Liver (tissue), 8 donors: ENCODE measurements at regions not wholly inside any gene's neighbourhood (a gene's known extent, or its start where the extent isn't known, plus 50 kb on each side); places are given as distances from the start of the nearest gene placed in this dataset.

ENCODE experiments used
- DNase-seq: peaks from one replicate; pipeline ENCODE4 v3.0.0-alpha.2; 2017; ENCODE audit warnings: low spot score
- H3K27ac ChIP-seq, 2 donors: one replicate each; pipeline ENCODE4 v1.7.0; 2013; ENCODE audit warnings: inconsistent platforms in 2 of 2, low read length in 2 of 2, control low read depth in 1 of 2, low read depth in 1 of 2, mild to moderate bottlenecking in 1 of 2
- H3K27me3 ChIP-seq, 4 donors: one replicate each; pipeline versions ENCODE4 v1.6.1 to v1.7.0; 2013; ENCODE audit warnings: low read length in 3 of 4, inconsistent platforms in 1 of 4, mild to moderate bottlenecking in 1 of 4, moderate library complexity in 1 of 4; ENCODE audit not compliant: control insufficient read depth in 4 of 4, insufficient read depth in 4 of 4
- H3K36me3 ChIP-seq, 4 donors: one replicate each; pipeline versions ENCODE4 v1.6.1 to v1.7.0; 2013; ENCODE audit warnings: low read length in 3 of 4, mild to moderate bottlenecking in 3 of 4, low read depth in 1 of 4, moderate library complexity in 1 of 4; ENCODE audit not compliant: control insufficient read depth in 4 of 4, insufficient read depth in 3 of 4
- H3K4me1 ChIP-seq, 4 donors: one replicate each; pipeline versions ENCODE4 v1.6.1 to v1.7.0; 2013; ENCODE audit warnings: low read length in 3 of 4, mild to moderate bottlenecking in 3 of 4, moderate library complexity in 1 of 4; ENCODE audit not compliant: control insufficient read depth in 4 of 4, insufficient read depth in 4 of 4
- H3K4me3 ChIP-seq, 3 donors: one replicate each; pipeline versions ENCODE4 v1.6.1 to v1.7.0; 2013; ENCODE audit warnings: low read length in 3 of 3, control low read depth in 1 of 3, low read depth in 1 of 3, mild to moderate bottlenecking in 1 of 3
- H3K9ac ChIP-seq, 2 donors: one replicate each; pipeline ENCODE4 v1.7.0; 2013; ENCODE audit warnings: low read length in 2 of 2, mild to moderate bottlenecking in 2 of 2, moderate library complexity in 2 of 2, control low read depth in 1 of 2, low read depth in 1 of 2
- H3K9me3 ChIP-seq, 4 donors: one replicate each; pipeline versions ENCODE4 v1.6.1 to v1.7.0; 2013; ENCODE audit warnings: low read length in 3 of 4; ENCODE audit not compliant: control insufficient read depth in 4 of 4
- CTCF ChIP-seq: fragments of 150-350 bp; IDR thresholded peaks from 2 replicates; pipeline ENCODE4 v1.5.1; 2017; ENCODE audit warnings: improper control_type of control experiment, low read depth, low read length; ENCODE audit not compliant: missing input control
- EGR1 ChIP-seq, 2 donors: IDR thresholded peaks; 2 replicates each; pipeline ENCODE4 v1.6.1; 2016 to 2018; ENCODE audit warnings: antibody characterized with exemption in 2 of 2, low read depth in 2 of 2
- FOXA1 ChIP-seq: IDR thresholded peaks from 2 replicates; pipeline ENCODE4 v1.6.1; 2016; ENCODE audit warnings: antibody characterized with exemption
- GABPA ChIP-seq, 2 donors: IDR thresholded peaks in 1 of 2; conservative IDR thresholded peaks in 1 of 2; 2 replicates each; pipeline ENCODE4 v1.6.1; 2016; ENCODE audit warnings: antibody characterized with exemption in 2 of 2, mild to moderate bottlenecking in 1 of 2, moderate library complexity in 1 of 2
- HNF4A ChIP-seq, 2 donors: conservative IDR thresholded peaks; 2 replicates each; pipeline ENCODE4 v1.6.1; 2016; ENCODE audit warnings: antibody characterized with exemption in 2 of 2, mild to moderate bottlenecking in 2 of 2
- HNF4G ChIP-seq: IDR thresholded peaks from 2 replicates; pipeline ENCODE4 v1.6.1; 2016; ENCODE audit warnings: antibody characterized with exemption
- JUND ChIP-seq, 2 donors: IDR thresholded peaks; 2 replicates each; pipeline ENCODE4 v1.6.1; 2016; ENCODE audit warnings: antibody characterized with exemption in 2 of 2
- MAX ChIP-seq: IDR thresholded peaks from 2 replicates; pipeline ENCODE4 v1.6.1; 2016; ENCODE audit warnings: antibody characterized with exemption
- NR2F2 ChIP-seq: IDR thresholded peaks from 2 replicates; pipeline ENCODE4 v1.6.1; 2016; ENCODE audit warnings: antibody characterized with exemption
- RAD21 ChIP-seq, 2 donors: IDR thresholded peaks; 2 replicates each; pipeline ENCODE4 v1.6.1; 2016; ENCODE audit warnings: antibody characterized with exemption in 2 of 2, mild to moderate bottlenecking in 2 of 2
- REST ChIP-seq: IDR thresholded peaks from 2 replicates; pipeline ENCODE4 v1.6.1; 2016; ENCODE audit warnings: antibody characterized with exemption, mild to moderate bottlenecking
- RXRA ChIP-seq, 2 donors: IDR thresholded peaks; 2 replicates each; pipeline ENCODE4 v1.6.1; 2017 to 2018; ENCODE audit warnings: antibody characterized with exemption in 2 of 2, mild to moderate bottlenecking in 1 of 2
- SP1 ChIP-seq: IDR thresholded peaks from 2 replicates; pipeline ENCODE4 v1.6.1; 2018; ENCODE audit warnings: antibody characterized with exemption, mild to moderate bottlenecking
- TAF1 ChIP-seq: conservative IDR thresholded peaks from 2 replicates; pipeline ENCODE4 v1.6.1; 2016; ENCODE audit warnings: antibody characterized with exemption, mild to moderate bottlenecking
- YY1 ChIP-seq: IDR thresholded peaks from 2 replicates; pipeline ENCODE4 v1.6.1; 2016; ENCODE audit warnings: antibody characterized with exemption, mild to moderate bottlenecking
- ZBTB33 ChIP-seq: IDR thresholded peaks from 2 replicates; pipeline ENCODE4 v1.6.1; 2016; ENCODE audit warnings: antibody characterized with exemption
- WGBS: extraction: QIAGEN DNeasy Blood & Tissue Kit; methylation state at CpG from one replicate; pipeline ENCODE4 v1.1.7; 2013; 5-methylcytosine and 5-hydroxymethylcytosine counted together
- donor health status: healthy.
- donor health status: healthy.
- donor health status: healthy.
- donor health status: healthy.
- donor health status: healthy.

DNA sequence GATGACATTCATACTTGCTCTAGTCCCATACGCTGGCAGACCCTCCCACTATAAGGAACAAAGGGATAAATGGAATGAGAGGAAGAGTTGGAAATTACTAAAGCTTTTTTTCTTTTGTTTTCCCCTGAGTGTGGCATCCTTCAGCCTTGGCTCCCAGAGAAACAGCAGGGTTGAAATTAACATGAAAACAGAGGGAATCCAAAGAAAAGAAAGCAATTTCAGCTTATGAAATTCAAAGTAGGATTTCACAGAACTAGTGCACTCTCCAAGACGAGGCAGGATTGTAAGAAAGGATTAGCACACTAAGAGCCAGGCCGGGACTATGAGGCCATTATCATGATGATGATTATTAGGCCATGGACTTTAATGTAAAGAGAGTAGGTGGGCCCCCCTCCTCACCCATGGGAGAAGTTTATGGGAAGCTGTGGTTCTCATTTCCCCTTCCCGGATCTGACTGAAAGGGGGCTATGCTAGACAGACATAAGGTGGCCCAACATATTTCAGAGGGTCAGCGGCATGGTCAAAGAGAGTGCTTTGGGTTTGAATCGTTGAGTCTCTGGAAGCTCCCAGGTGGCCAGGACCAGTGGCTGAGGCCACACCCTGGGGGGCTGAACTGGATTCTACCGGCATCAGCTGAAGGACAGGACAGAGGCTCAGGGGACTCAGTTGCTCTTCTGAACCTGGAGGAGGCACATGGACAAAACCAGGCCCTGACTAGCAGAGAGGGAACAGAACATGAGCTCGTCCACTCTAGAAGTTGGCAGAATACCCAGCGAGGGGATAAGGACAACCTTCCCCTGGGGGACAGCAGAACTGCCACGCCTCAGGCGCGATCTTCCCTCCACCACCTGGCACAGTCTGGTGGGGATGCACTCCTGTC, 100.1 kb upstream of the ARL4C start:
- no peaks in the 10 kb centered on the region for H3K27me3 ChIP-seq
- no peaks in the 10 kb centered on the region for H3K9me3 ChIP-seq
- H3K4me1 ChIP-seq = no peaks in the 10 kb centered on the region
- no peak overlapping the region for H3K4me3 ChIP-seq
- WGBS = 83% methylated on average over 12 of the region's 12 CpGs
- no peak overlapping the region for H3K27ac ChIP-seq
- no peak overlapping the region for H3K9ac ChIP-seq
- TF ChIP-seq YY1 (no peak), MAX (no peak)
- H3K36me3 ChIP-seq = no peaks in the 10 kb centered on the region
- no peak for DNase-seq

- WGBS = 77% methylated on average over 3 of the region's 3 CpGs
- no peak for TF ChIP-seq RXRA (IDR thresholded peaks at IDR 0.05)
- no peak for TF ChIP-seq NR2F2
- TF ChIP-seq JUND (IDR thresholded peaks at IDR 0.05) = no peak
- no peak for TF ChIP-seq MAX
- TF ChIP-seq CTCF = no peak
- TF ChIP-seq HNF4G = no peak
- TF ChIP-seq YY1 = no peak
- TF ChIP-seq ZBTB33 = no peak
- TF ChIP-seq SP1 = no peak
- TF ChIP-seq EGR1 (IDR thresholded peaks at IDR 0.05; ENCODE audit: low read depth in 2 of 2) = no peak
- DNase-seq = no peak
- Histone ChIP-seq H3K4me1 (no peaks in the 10 kb centered on the region), H3K9ac (no peak overlapping the region), H3K36me3 (no peaks in the 10 kb centered on the region), H3K9me3 (no peaks in the 10 kb centered on the region), H3K4me3 (no peak overlapping the region), H3K27me3 (no peaks in the 10 kb centered on the region), H3K27ac (no peak overlapping the region)
Measured at GRCh38 chr2:234595829-234596228, 98.9 kb upstream of the ARL4C start.

DNA sequence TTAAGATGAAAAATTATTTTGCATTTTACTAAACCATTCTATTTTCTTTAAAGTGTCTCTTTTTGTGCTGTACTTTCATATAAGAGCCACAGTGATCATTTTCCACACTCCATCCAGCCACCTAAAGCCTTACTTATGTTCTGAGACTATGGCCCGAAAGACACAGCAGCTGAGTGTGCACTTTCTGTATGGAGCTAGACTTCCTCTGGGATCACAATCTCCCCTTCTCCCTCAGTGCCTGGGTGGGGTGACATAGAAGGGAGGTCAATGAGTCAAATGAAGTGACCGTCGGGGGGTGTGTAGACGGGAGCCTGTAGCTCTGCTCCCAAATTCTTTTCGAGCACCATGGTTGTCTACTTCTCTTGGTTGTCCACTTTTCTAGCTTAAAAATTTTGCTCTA, 97.8 kb upstream of the ARL4C start:
- H3K4me3 ChIP-seq = no peak overlapping the region
- no peaks in the 10 kb centered on the region for H3K9me3 ChIP-seq
- DNase-seq = no peak
- no peak overlapping the region for H3K9ac ChIP-seq
- no peaks in the 10 kb centered on the region for H3K4me1 ChIP-seq
- no peak overlapping the region for H3K27ac ChIP-seq
- H3K36me3 ChIP-seq = no peaks in the 10 kb centered on the region
- WGBS = 97% methylated on average over 5 of the region's 5 CpGs
- no peaks in the 10 kb centered on the region for H3K27me3 ChIP-seq
- no peak for TF ChIP-seq RAD21 (IDR thresholded peaks at IDR 0.05)
- TF ChIP-seq ZBTB33 = no peak
- no peak for TF ChIP-seq NR2F2
- no peak for TF ChIP-seq TAF1
- TF ChIP-seq MAX = no peak
- TF ChIP-seq REST = no peak
- TF ChIP-seq RXRA (IDR thresholded peaks at IDR 0.05) = no peak
- TF ChIP-seq EGR1 (IDR thresholded peaks at IDR 0.05; ENCODE audit: low read depth in 2 of 2) = no peak
- TF ChIP-seq HNF4A (conservative IDR thresholded peaks at IDR 0.05) = no peak
- TF ChIP-seq FOXA1 = no peak
- TF ChIP-seq JUND (IDR thresholded peaks at IDR 0.05) = no peak
- TF ChIP-seq GABPA (IDR thresholded peaks at IDR 0.05 in 1 of 2, conservative IDR thresholded peaks at IDR 0.05 in 1 of 2) = no peak
